ENCODE measurements at regions not wholly inside any gene's neighbourhood (a gene's known extent, or its start where the extent isn't known, plus 50 kb on each side); places are given as distances from the start of the nearest gene placed in this dataset.

- Histone ChIP-seq H3K4me1 (ENCODE audit: low read length) (peaks cover 56% of the 10 kb centered on the region), H4K20me1 (ENCODE audit: insufficient read depth, low read length) (no peaks in the 10 kb centered on the region), H3K36me3 (replicated peaks; ENCODE audit: low read depth, low read length) (no peaks in the 10 kb centered on the region), H2AFZ (ENCODE audit: low read depth, low read length) (peak overlapping the region; percentile 72), H3K9ac (ENCODE audit: low read length) (no peak overlapping the region), H3K79me2 (ENCODE audit: low read length) (no peaks in the 10 kb centered on the region), H3K27ac (ENCODE audit: low read length) (0 out of 2 replicates have a peak overlapping the region, but pooled peaks have one; percentile 33), H3K4me2 (ENCODE audit: low read length) (peak overlapping the region; percentile 10; the same call in 1 of the 2 replicates), H3K9me3 (ENCODE audit: insufficient read depth, low read length) (no peaks in the 10 kb centered on the region), H3K4me3 (ENCODE audit: low read length) (no peak overlapping the region), H3K27me3 (ENCODE audit: low read depth, low read length) (no peaks in the 10 kb centered on the region)
- TF ChIP-seq EZH2phosphoT487 (IDR thresholded peaks at IDR 0.05; ENCODE audit: low read depth) (no peak), CTCF (IDR thresholded peaks at IDR 0.05; ENCODE audit: low read depth, low read length) (no peak)
Measured at GRCh38 chr4:41844327-41844726, 90.9 kb upstream of the TMEM33 start.

GRCh38 chr4:41839916-41840854 lies 91.7 kb upstream of the PHOX2B start:
- Histone ChIP-seq H3K9me3 (ENCODE audit: insufficient read depth, low read length) (peaks cover 2% of the 10 kb centered on the region; the same call in 1 of the 2 replicates), H3K9ac (ENCODE audit: low read length) (peak overlapping the region; percentile 32; the same call in 1 of the 2 replicates), H3K27me3 (ENCODE audit: low read depth, low read length) (no peaks in the 10 kb centered on the region), H3K4me1 (ENCODE audit: low read length) (peaks cover 43% of the 10 kb centered on the region), H3K4me3 (ENCODE audit: low read length) (peak overlapping the region; percentile 40), H4K20me1 (ENCODE audit: insufficient read depth, low read length) (no peaks in the 10 kb centered on the region), H3K27ac (ENCODE audit: low read length) (peak overlapping the region; percentile 71), H3K79me2 (ENCODE audit: low read length) (no peaks in the 10 kb centered on the region), H3K36me3 (replicated peaks; ENCODE audit: low read depth, low read length) (no peaks in the 10 kb centered on the region), H3K4me2 (ENCODE audit: low read length) (peak overlapping the region; percentile 69), H2AFZ (ENCODE audit: low read depth, low read length) (peak overlapping the region; percentile 62)
- TF ChIP-seq EZH2phosphoT487 (IDR thresholded peaks at IDR 0.05; ENCODE audit: low read depth) (no peak), CTCF (IDR thresholded peaks at IDR 0.05; ENCODE audit: low read depth, low read length) (no peak)

- TF ChIP-seq EZH2phosphoT487 (IDR thresholded peaks at IDR 0.05; ENCODE audit: low read depth) (no peak), CTCF (IDR thresholded peaks at IDR 0.05; ENCODE audit: low read depth, low read length) (no peak)
- no peaks in the 10 kb centered on the region for H3K79me2 ChIP-seq (ENCODE audit: low read length)
- no peaks in the 10 kb centered on the region for H4K20me1 ChIP-seq (ENCODE audit: insufficient read depth, low read length)
- no peaks in the 10 kb centered on the region for H3K27me3 ChIP-seq (ENCODE audit: low read depth, low read length)
- H2AFZ ChIP-seq (ENCODE audit: low read depth, low read length), result no peak overlapping the region
- H3K9me3 ChIP-seq (ENCODE audit: insufficient read depth, low read length), result peaks cover 2% of the 10 kb centered on the region; the same call in 1 of the 2 replicates
- H3K27ac ChIP-seq (ENCODE audit: low read length), result no peak overlapping the region
- H3K4me1 ChIP-seq (ENCODE audit: low read length), result peaks cover 32% of the 10 kb centered on the region
- no peak overlapping the region for H3K4me2 ChIP-seq (ENCODE audit: low read length)
- no peak overlapping the region for H3K4me3 ChIP-seq (ENCODE audit: low read length)
- H3K36me3 ChIP-seq (replicated peaks; ENCODE audit: low read depth, low read length), result no peaks in the 10 kb centered on the region
- H3K9ac ChIP-seq (ENCODE audit: low read length), result no peak overlapping the region
Measured at GRCh38 chr4:41838590-41838989, 90.1 kb upstream of the PHOX2B start.

- peaks cover 2% of the 10 kb centered on the region; the same call in 1 of the 2 replicates for H3K9me3 ChIP-seq (ENCODE audit: insufficient read depth, low read length)
- no peak overlapping the region for H3K4me2 ChIP-seq (ENCODE audit: low read length)
- no peak overlapping the region for H3K27ac ChIP-seq (ENCODE audit: low read length)
- no peak overlapping the region for H3K4me3 ChIP-seq (ENCODE audit: low read length)
- H2AFZ ChIP-seq (ENCODE audit: low read depth, low read length), result no peak overlapping the region
- no peaks in the 10 kb centered on the region for H4K20me1 ChIP-seq (ENCODE audit: insufficient read depth, low read length)
- no peaks in the 10 kb centered on the region for H3K36me3 ChIP-seq (replicated peaks; ENCODE audit: low read depth, low read length)
- H3K27me3 ChIP-seq (ENCODE audit: low read depth, low read length), result no peaks in the 10 kb centered on the region
- TF ChIP-seq EZH2phosphoT487 (IDR thresholded peaks at IDR 0.05; ENCODE audit: low read depth), result no peak
- no peak for TF ChIP-seq CTCF (IDR thresholded peaks at IDR 0.05; ENCODE audit: low read depth, low read length)
- peaks cover 12% of the 10 kb centered on the region for H3K4me1 ChIP-seq (ENCODE audit: low read length)
- H3K79me2 ChIP-seq (ENCODE audit: low read length), result no peaks in the 10 kb centered on the region
- H3K9ac ChIP-seq (ENCODE audit: low read length), result no peak overlapping the region
Measured at GRCh38 chr4:41835321-41835995, 86.9 kb upstream of the PHOX2B start.
